Esophagus muscularis mucosa (tissue), 4 donors: ENCODE measurements at regions not wholly inside any gene's neighbourhood (a gene's known extent, or its start where the extent isn't known, plus 50 kb on each side); places are given as distances from the start of the nearest gene placed in this dataset.

Experiments used
- CTCF ChIP-seq, 3 experiments: fragments of 200-600 bp in 2 of 3; fragments of 450-650 bp in 1 of 3; sonication (generic) in 2 of 3; IDR thresholded peaks; one replicate each; pipeline ENCODE4 v1.5.1; 2017 to 2019; ENCODE audit warnings: antibody characterized with exemption in 3 of 3, mild to moderate bottlenecking in 2 of 3, moderate library complexity in 1 of 3
- EP300 ChIP-seq: sonication (generic); formaldehyde crosslinking; IDR thresholded peaks from one replicate; pipeline ENCODE4 v1.6.1; 2017; ENCODE audit warnings: antibody characterized with exemption
- POLR2A ChIP-seq: fragments of 450-650 bp; IDR thresholded peaks from one replicate; pipeline ENCODE4 v1.6.1; 2017; ENCODE audit warnings: antibody characterized with exemption, moderate library complexity, mild to moderate bottlenecking, low read depth

GRCh38 chr1:91585982-91586381, 85.3 kb downstream of the CDC7 start:
- TF ChIP-seq POLR2A (no peak), CTCF (IDR thresholded peaks at IDR 0.05) (no peak), EP300 (no peak)
